IMR-90 (cell line): ENCODE measurements at regions not wholly inside any gene's neighbourhood (a gene's known extent, or its start where the extent isn't known, plus 50 kb on each side); places are given as distances from the start of the nearest gene placed in this dataset.

Source experiments
- ATAC-seq: fragments of 200-7000 bp; cut with Tn5 transposase; 2 replicates; pipeline ENCODE4 v1.9.1; 2020; ENCODE audit warnings: low read depth, mild to moderate bottlenecking, moderate library complexity
- BruUV-seq: library from RNA; stranded (reverse); fragments of 400-500 nt; replicated peaks from 2 replicates; lab custom pipeline; 2021; lab: Mats Ljungman, UMichigan
- CTCF ChIA-PET: fragments of 300-600 bp; formaldehyde crosslinking; extraction: SDS; loops from one replicate; lab custom pipeline; 2021; ENCODE audit warnings: antibody characterized with exemption; lab: Yijun Ruan, JAX
- POLR2A ChIA-PET: fragments of 300-600 bp; sonication (Branson Sonifier 250); formaldehyde crosslinking; loops from one replicate; lab custom pipeline; 2022; ENCODE audit warnings: antibody characterized with exemption; ENCODE audit not compliant: unreplicated experiment; lab: Charles Lee
- DNase-seq: peaks from one replicate; pipeline ENCODE4 v3.0.0; 2013
- H2AFZ ChIP-seq: replicated peaks from 2 replicates; pipeline ENCODE3; 2013; ENCODE audit warnings: low read length, mild to moderate bottlenecking; ENCODE audit not compliant: poor library complexity
- H2AK5ac ChIP-seq: 2 replicates; pipeline ENCODE4 v1.6.1; 2013; ENCODE audit warnings: low read depth, low read length, inconsistent platforms
- H2AK9ac ChIP-seq: replicated peaks from 2 replicates; pipeline ENCODE3; 2013; ENCODE audit warnings: mild to moderate bottlenecking, low read depth, low read length, moderate library complexity; ENCODE audit not compliant: poor library complexity
- H2BK120ac ChIP-seq: 2 replicates; pipeline ENCODE4 v1.6.1; 2013; ENCODE audit warnings: low read depth, low read length, inconsistent platforms
- H2BK15ac ChIP-seq: 3 replicates; pipeline ENCODE4 v1.6.1; 2013; ENCODE audit warnings: low read depth, low read length, inconsistent platforms
- H2BK20ac ChIP-seq: 2 replicates; pipeline ENCODE4 v1.6.1; 2013; ENCODE audit warnings: low read depth, mild to moderate bottlenecking, inconsistent platforms, low read length, moderate library complexity
- H2BK5ac ChIP-seq: 2 replicates; pipeline ENCODE4 v1.6.1; 2013; ENCODE audit warnings: mild to moderate bottlenecking, low read depth, low read length, inconsistent platforms; ENCODE audit not compliant: poor library complexity, severe bottlenecking
- H3K14ac ChIP-seq: replicated peaks from 2 replicates; pipeline ENCODE4 v1.6.1; 2013; ENCODE audit warnings: low read depth, low read length, inconsistent platforms
- H3K18ac ChIP-seq: 2 replicates; pipeline ENCODE4 v1.6.1; 2013; ENCODE audit warnings: low read depth, low read length, control low read depth
- H3K23ac ChIP-seq: 2 replicates; pipeline ENCODE4 v1.6.1; 2013; ENCODE audit warnings: low read depth, low read length, inconsistent platforms
- H3K27ac ChIP-seq: 2 replicates; pipeline ENCODE4 v1.5.1; 2013; ENCODE audit warnings: mild to moderate bottlenecking, control low read depth, low read length; ENCODE audit not compliant: insufficient read depth
- H3K27me3 ChIP-seq: 2 replicates; pipeline ENCODE4 v1.6.1; 2013; ENCODE audit warnings: low read length; ENCODE audit not compliant: control insufficient read depth, insufficient read depth
- H3K36me3 ChIP-seq: 2 replicates; pipeline ENCODE4 v1.6.1; 2013; ENCODE audit warnings: low read length, mixed read lengths; ENCODE audit not compliant: control insufficient read depth, insufficient read depth
- H3K4ac ChIP-seq: 2 replicates; pipeline ENCODE4 v1.6.1; 2013; ENCODE audit warnings: low read depth, low read length, inconsistent platforms
- H3K4me1 ChIP-seq: 2 replicates; pipeline ENCODE4 v1.6.1; 2013; ENCODE audit warnings: low read length, mixed read lengths; ENCODE audit not compliant: control insufficient read depth, insufficient read depth
- H3K4me2 ChIP-seq: 2 replicates; pipeline ENCODE4 v1.6.1; 2013; ENCODE audit warnings: low read depth, mild to moderate bottlenecking, control low read depth, low read length, moderate library complexity
- H3K4me3 ChIP-seq: 2 replicates; pipeline ENCODE4 v1.5.1; 2013; ENCODE audit warnings: low read depth, mild to moderate bottlenecking, control low read depth, low read length, moderate library complexity; ENCODE audit not compliant: insufficient read depth
- H3K56ac ChIP-seq: 2 replicates; pipeline ENCODE4 v1.6.1; 2013; ENCODE audit warnings: low read length, inconsistent platforms; ENCODE audit not compliant: insufficient read depth; ENCODE audit errors: extremely low read depth
- H3K79me1 ChIP-seq, 2 experiments: 2 replicates each; pipeline ENCODE4 v1.6.1; 2013; ENCODE audit warnings: low read length in 2 of 2, inconsistent platforms in 1 of 2, low read depth in 1 of 2
- H3K9ac ChIP-seq: 2 replicates; pipeline ENCODE4 v1.6.1; 2013; ENCODE audit warnings: low read depth, low read length, control low read depth
- H3K9me1 ChIP-seq: 2 replicates; pipeline ENCODE4 v1.6.1; 2013; ENCODE audit warnings: low read length, inconsistent platforms; ENCODE audit not compliant: insufficient read depth
- H3K9me3 ChIP-seq: 2 replicates; pipeline ENCODE4 v1.6.1; 2013; ENCODE audit warnings: low read length; ENCODE audit not compliant: control insufficient read depth, insufficient read depth
- H4K20me1 ChIP-seq: 2 replicates; pipeline ENCODE4 v1.6.1; 2013; ENCODE audit warnings: low read length, inconsistent platforms; ENCODE audit not compliant: insufficient read depth
- H4K5ac ChIP-seq: 2 replicates; pipeline ENCODE4 v1.6.1; 2013; ENCODE audit warnings: mild to moderate bottlenecking, low read depth, low read length, control low read depth
- H4K8ac ChIP-seq, 2 experiments: 2 replicates each; pipeline ENCODE4 v1.6.1; 2013; ENCODE audit warnings: low read depth in 2 of 2, low read length in 2 of 2, control low read depth in 1 of 2, inconsistent platforms in 1 of 2
- H4K91ac ChIP-seq: 2 replicates; pipeline ENCODE4 v1.6.1; 2013; ENCODE audit warnings: low read depth, low read length, inconsistent platforms; ENCODE audit not compliant: insufficient read depth
- BHLHE40 ChIP-seq: fragments of 150-350 bp; IDR thresholded peaks from 2 replicates; pipeline ENCODE4 v1.6.1; 2016; ENCODE audit warnings: mild to moderate bottlenecking, low read depth, low read length
- CTCF ChIP-seq: conservative IDR thresholded peaks from 2 replicates; pipeline ENCODE4 v1.5.1; 2012; ENCODE audit warnings: mild to moderate bottlenecking, low read depth, low read length, improper control_type of control experiment
- WGBS, 2 experiments: methylation state at CpG; one replicate each; pipeline versions ENCODE4 v1.1.5 to v1.1.7; 2013; ENCODE audit warnings: missing lambda C conversion rate in 2 of 2; ENCODE audit not compliant: insufficient read length in 1 of 2; ENCODE audit errors: extremely low coverage in 2 of 2; 5-methylcytosine and 5-hydroxymethylcytosine counted together
- dilution Hi-C: fragments of 300-500 bp; cut with HindIII; formaldehyde crosslinking; loops from one replicate; pipeline ENCODE4 v1.14.3; 2018; ENCODE audit warnings: low sequenced_read_pairs; ENCODE audit not compliant: unreplicated experiment
- in situ Hi-C: fragments of 300-500 bp; cut with MboI; formaldehyde crosslinking; loops from 3 replicates; pipeline ENCODE4 v1.14.3; 2019; ENCODE audit warnings: low sequenced_read_pairs, inconsistent platforms, mixed read lengths
- intact Hi-C: fragments of 100-400 bp; cut with micrococcal nuclease; formaldehyde crosslinking; loops from 2 replicates; pipeline ENCODE4 v1.10.0; 2022

GRCh38 chr10:62636825-62637248, 167.7 kb upstream of the ADO start:
- Histone ChIP-seq H3K56ac (no peak overlapping the region; the same call in 1 of the 2 replicates), H3K79me1 (no peaks in the 10 kb centered on the region), H3K4ac (peak overlapping the region; percentile 68; the same call in 1 of the 2 replicates), H3K27me3 (no peaks in the 10 kb centered on the region), H3K9ac (0 out of 2 replicates have a peak overlapping the region, but pooled peaks have one; percentile 34), H2AK9ac (no peak overlapping the region), H3K4me3 (peak overlapping the region; percentile 50; the same call in 1 of the 2 replicates), H2BK15ac (no peak overlapping the region), H4K20me1 (no peaks in the 10 kb centered on the region), H3K23ac (no peak overlapping the region), H3K27ac (peak overlapping the region; percentile 35; the same call in 1 of the 2 replicates), H3K14ac (peak overlapping the region; percentile 83), H3K9me1 (no peaks in the 10 kb centered on the region; the same call in 1 of the 2 replicates), H3K4me2 (peak overlapping the region; percentile 92), H4K5ac (peak overlapping the region; percentile 84; the same call in 1 of the 2 replicates), H4K8ac (peak overlapping the region in 1 of 2 experiments; percentile 78; a peak in 3 of 4 replicates), H2BK20ac (no peak overlapping the region; the same call in none of the 2 replicates), H2AFZ (peak overlapping the region; percentile 85), H2BK5ac (peak overlapping the region; percentile 86), H3K18ac (peak overlapping the region; percentile 79; the same call in 1 of the 2 replicates), H2AK5ac (no peak overlapping the region), H3K36me3 (no peaks in the 10 kb centered on the region), H4K91ac (peak overlapping the region; percentile 30; the same call in 1 of the 2 replicates), H3K4me1 (peaks cover 4% of the 10 kb centered on the region; the same call in 1 of the 2 replicates), H3K9me3 (no peaks in the 10 kb centered on the region), H2BK120ac (peak overlapping the region; percentile 80)
- intact Hi-C loops, result loop anchor here (2.0 kb wide), 1 partner anchor 170 kb away; no protein-coding TSS in a partner anchor
- ChIA-PET CTCF (interaction anchor here (1.1 to 1.5 kb wide), 2 partner anchors 8 to 180 kb away, joined by 3 read pairs; no protein-coding TSS in a partner anchor), POLR2A (interaction anchor here (0.6 kb wide), 1 partner anchor 975 kb away, joined by 4 read pairs; no protein-coding TSS in a partner anchor)
- BruUV-seq, result no TSS peak
- 80% methylated on average over 1 of the region's 3 CpGs; no CpG with 5 or more reads in 1 of the 2 experiments for WGBS, 2 experiments
- DNase-seq (peak; percentile 11), ATAC-seq (peak; percentile 38)
- dilution Hi-C loops, result no loop called here
- TF ChIP-seq CTCF (peak; percentile 29), BHLHE40 (no peak)
- in situ Hi-C loops, result no loop called here
